Keratinocyte (primary cell): ENCODE measurements at regions not wholly inside any gene's neighbourhood (a gene's known extent, or its start where the extent isn't known, plus 50 kb on each side); places are given as distances from the start of the nearest gene placed in this dataset.

ENCODE experiments used
- DNase-seq: peaks from one replicate; pipeline ENCODE4 v3.0.0-alpha.2; 2011; ENCODE audit warnings: low read depth, missing footprints, low spot score
- FAIRE-seq: peaks from 2 replicates; lab custom pipeline; 2011; peaks lifted over from hg19 to GRCh38; lab: Jason Lieb, UNC
- H2AFZ ChIP-seq: 2 replicates; pipeline ENCODE4 v1.6.0; 2012; ENCODE audit warnings: low read length, control low read depth, inconsistent platforms; ENCODE audit not compliant: control insufficient read depth
- H3K27ac ChIP-seq: 2 replicates; pipeline ENCODE4 v1.5.1; 2011; ENCODE audit warnings: low read length; ENCODE audit not compliant: control insufficient read depth, insufficient read depth
- H3K27me3 ChIP-seq: 3 replicates; pipeline ENCODE4 v1.6.0; 2011; ENCODE audit warnings: low read length; ENCODE audit not compliant: control insufficient read depth, insufficient read depth; ENCODE audit errors: extremely low read depth
- H3K36me3 ChIP-seq, 2 experiments: 2 replicates in 1 of 2; 3 replicates in 1 of 2; pipeline ENCODE4 v1.5.1; 2011; ENCODE audit warnings: low read length in 2 of 2, mild to moderate bottlenecking in 1 of 2; ENCODE audit not compliant: control insufficient read depth in 2 of 2, insufficient read depth in 2 of 2; ENCODE audit errors: extremely low read depth in 1 of 2
- H3K4me1 ChIP-seq: 3 replicates; pipeline ENCODE4 v1.5.1; 2011; ENCODE audit warnings: low read length; ENCODE audit not compliant: control insufficient read depth, insufficient read depth; ENCODE audit errors: extremely low read depth
- H3K4me2 ChIP-seq: 3 replicates; pipeline ENCODE4 v1.6.0; 2011; ENCODE audit warnings: low read depth, low read length; ENCODE audit not compliant: control insufficient read depth, insufficient read depth; ENCODE audit errors: extremely low read depth
- H3K4me3 ChIP-seq, 3 experiments: fragments of 200-600 bp in 1 of 3; sonication (generic) in 1 of 3; 2 replicates in 2 of 3; 3 replicates in 1 of 3; pipeline ENCODE4 v1.5.1; 2011 to 2016; ENCODE audit warnings: low read length in 3 of 3, mild to moderate bottlenecking in 3 of 3, control low read depth in 2 of 3, inconsistent platforms in 1 of 3, low read depth in 1 of 3, mixed read lengths in 1 of 3, mixed run types in 1 of 3, moderate library complexity in 1 of 3; ENCODE audit not compliant: control insufficient read depth in 2 of 3, insufficient read depth in 2 of 3; ENCODE audit errors: extremely low read depth in 1 of 3
- H3K79me2 ChIP-seq: 2 replicates; pipeline ENCODE4 v1.6.0; 2012; ENCODE audit warnings: low read length; ENCODE audit not compliant: control insufficient read depth, insufficient read depth
- H3K9ac ChIP-seq: 3 replicates; pipeline ENCODE4 v1.6.0; 2011; ENCODE audit warnings: low read length; ENCODE audit not compliant: control insufficient read depth, insufficient read depth; ENCODE audit errors: extremely low read depth
- H3K9me1 ChIP-seq: 3 replicates; pipeline ENCODE4 v1.6.0; 2011; ENCODE audit warnings: low read length; ENCODE audit not compliant: control insufficient read depth, insufficient read depth; ENCODE audit errors: extremely low read depth
- H3K9me3 ChIP-seq: 2 replicates; pipeline ENCODE4 v1.5.1; 2012; ENCODE audit warnings: low read depth, low read length; ENCODE audit not compliant: control insufficient read depth
- H4K20me1 ChIP-seq: 3 replicates; pipeline ENCODE4 v1.6.0; 2011; ENCODE audit warnings: low read length; ENCODE audit not compliant: control insufficient read depth, insufficient read depth; ENCODE audit errors: extremely low read depth
- CTCF ChIP-seq, 3 experiments: IDR thresholded peaks in 1 of 3; conservative IDR thresholded peaks in 1 of 3; optimal IDR thresholded peaks in 1 of 3; 2 replicates in 2 of 3; 3 replicates in 1 of 3; pipeline versions ENCODE3 to v1.5.1; 2011; ENCODE audit warnings: low read length in 3 of 3, mild to moderate bottlenecking in 3 of 3, moderate library complexity in 2 of 3, control low read depth in 1 of 3, inconsistent platforms in 1 of 3; ENCODE audit not compliant: insufficient read depth in 2 of 3; ENCODE audit errors: extremely low read depth in 1 of 3
- EZH2 ChIP-seq: IDR thresholded peaks from one replicate; pipeline ENCODE4 v1.6.1; 2012; ENCODE audit warnings: inconsistent platforms, mild to moderate bottlenecking, low read length, moderate library complexity
- dilution Hi-C: fragments of 300-500 bp; cut with MboI; formaldehyde crosslinking; loops from one replicate; pipeline ENCODE4 v1.7.0; 2020; ENCODE audit warnings: low sequenced_read_pairs; ENCODE audit not compliant: extremely low pct_ligation_motif_present

DNA sequence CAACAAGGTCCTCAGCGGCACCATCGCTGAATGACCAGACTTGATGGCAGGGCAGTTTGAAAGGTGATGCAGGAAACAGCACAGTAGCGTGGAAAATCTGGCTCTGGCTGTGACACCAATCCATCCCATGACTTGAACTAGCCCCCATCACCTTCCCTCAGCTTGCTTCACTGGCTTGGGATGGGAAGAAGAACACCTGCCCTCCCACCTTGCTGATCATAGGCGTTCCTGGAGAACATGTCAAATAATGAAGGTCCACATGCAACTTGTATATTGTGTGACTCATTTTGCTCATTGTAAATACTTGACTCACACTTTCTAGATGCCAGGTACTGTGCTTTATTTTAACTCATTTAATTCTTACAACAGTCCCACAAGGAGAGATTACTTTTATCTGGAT, 292.4 kb upstream of the SPRED2 start:
- H3K27ac ChIP-seq: no peak overlapping the region
- TF ChIP-seq CTCF (optimal IDR thresholded peaks at IDR 0.05 in 1 of 3, IDR thresholded peaks at IDR 0.05 in 1 of 3, conservative IDR thresholded peaks at IDR 0.05 in 1 of 3; ENCODE audit: extremely low read depth in 1 of 3, insufficient read depth in 2 of 3, low read length in 3 of 3): no peak
- TF ChIP-seq EZH2: no peak
- H3K4me3 ChIP-seq: no peak overlapping the region
- DNase-seq: no peak
- no peaks in the 10 kb centered on the region for H4K20me1 ChIP-seq
- H3K27me3 ChIP-seq: no peaks in the 10 kb centered on the region
- FAIRE-seq: no peak
- H3K79me2 ChIP-seq: no peaks in the 10 kb centered on the region
- H3K36me3 ChIP-seq: no peaks in the 10 kb centered on the region
- H3K4me1 ChIP-seq: peaks cover 11% of the 10 kb centered on the region
- no peak overlapping the region for H2AFZ ChIP-seq
- dilution Hi-C loops: no loop called here
- H3K9me1 ChIP-seq: no peaks in the 10 kb centered on the region
- H3K9ac ChIP-seq: no peak overlapping the region
- no peaks in the 10 kb centered on the region for H3K9me3 ChIP-seq
- H3K4me2 ChIP-seq: no peak overlapping the region

- Histone ChIP-seq H3K27ac (no peak overlapping the region), H3K79me2 (no peaks in the 10 kb centered on the region), H3K4me1 (peaks cover 9% of the 10 kb centered on the region), H3K9ac (no peak overlapping the region), H2AFZ (no peak overlapping the region), H3K9me1 (no peaks in the 10 kb centered on the region), H4K20me1 (no peaks in the 10 kb centered on the region), H3K27me3 (no peaks in the 10 kb centered on the region), H3K4me2 (no peak overlapping the region), H3K4me3 (no peak overlapping the region), H3K36me3 (no peaks in the 10 kb centered on the region), H3K9me3 (no peaks in the 10 kb centered on the region)
- DNase-seq: no peak
- no peak for FAIRE-seq
- dilution Hi-C loops: no loop called here
- TF ChIP-seq EZH2 (no peak), CTCF (optimal IDR thresholded peaks at IDR 0.05 in 1 of 3, IDR thresholded peaks at IDR 0.05 in 1 of 3, conservative IDR thresholded peaks at IDR 0.05 in 1 of 3; ENCODE audit: extremely low read depth in 1 of 3, insufficient read depth in 2 of 3, low read length in 3 of 3) (no peak)
Measured at GRCh38 chr2:65724336-65724735, 291.9 kb upstream of the SPRED2 start.
